Neural cell (in vitro differentiated cells): ENCODE measurements at regions not wholly inside any gene's neighbourhood (a gene's known extent, or its start where the extent isn't known, plus 50 kb on each side); places are given as distances from the start of the nearest gene placed in this dataset.

Source experiments
- H2AFZ ChIP-seq: fragments of 200-600, 300-800 bp; sonication (generic), shearing (Covaris generic); 2 replicates; pipeline ENCODE4 v1.6.0; 2014; ENCODE audit warnings: low read depth, mild to moderate bottlenecking, antibody characterized with exemption, low read length, moderate library complexity
- H3F3A ChIP-seq: fragments of 200-600 bp; shearing (Covaris generic); 2 replicates; pipeline ENCODE4 v1.6.1; 2016; ENCODE audit warnings: mild to moderate bottlenecking, moderate library complexity, mixed read lengths, antibody characterized with exemption, low read length; ENCODE audit not compliant: insufficient read depth, poor library complexity, severe bottlenecking
- H3K27ac ChIP-seq: fragments of 200-600, 300-800 bp; sonication (generic), shearing (Covaris generic); 2 replicates; pipeline ENCODE4 v1.5.1; 2014; ENCODE audit warnings: mild to moderate bottlenecking, low read length, moderate library complexity
- H3K27me3 ChIP-seq: fragments of 300-800, 200-600 bp; sonication (generic), shearing (Covaris generic); 2 replicates; pipeline ENCODE4 v1.6.0; 2014; ENCODE audit warnings: mild to moderate bottlenecking, low read depth, low read length, moderate library complexity; ENCODE audit not compliant: insufficient read depth
- H3K36me3 ChIP-seq: fragments of 300-800, 200-600 bp; sonication (generic), shearing (Covaris generic); 2 replicates; pipeline ENCODE4 v1.5.1; 2014; ENCODE audit warnings: mild to moderate bottlenecking, antibody characterized with exemption, low read length, moderate library complexity; ENCODE audit not compliant: insufficient read depth
- H3K4me2 ChIP-seq: fragments of 300-800, 200-600 bp; sonication (generic), shearing (Covaris generic); 2 replicates; pipeline ENCODE4 v1.6.0; 2014; ENCODE audit warnings: mild to moderate bottlenecking, low read length
- H3K4me3 ChIP-seq: fragments of 300-800, 200-600 bp; sonication (generic), shearing (Covaris generic); 2 replicates; pipeline ENCODE4 v1.5.1; 2014; ENCODE audit warnings: mild to moderate bottlenecking, low read length, moderate library complexity
- H3K79me2 ChIP-seq: fragments of 200-600 bp; shearing (Covaris generic); replicated peaks from 2 replicates; pipeline ENCODE4 v1.6.0; 2014; ENCODE audit warnings: mild to moderate bottlenecking, low read length, moderate library complexity; ENCODE audit not compliant: insufficient read depth
- H3K9ac ChIP-seq: fragments of 300-800, 200-600 bp; sonication (generic), shearing (Covaris generic); 2 replicates; pipeline ENCODE4 v1.6.1; 2016; ENCODE audit warnings: mild to moderate bottlenecking, low read length, mixed read lengths
- H3K9me2 ChIP-seq: fragments of 200-600 bp; shearing (Covaris generic); 2 replicates; pipeline ENCODE4 v1.6.1; 2016; ENCODE audit warnings: mild to moderate bottlenecking, low read length, mixed read lengths; ENCODE audit not compliant: insufficient read depth
- H3K9me3 ChIP-seq: fragments of 200-600, 300-800 bp; sonication (generic), shearing (Covaris generic); 2 replicates; pipeline ENCODE4 v1.6.1; 2016; ENCODE audit warnings: mild to moderate bottlenecking, mixed run types, low read length, moderate library complexity, mixed read lengths
- H4K20me1 ChIP-seq: fragments of 200-600 bp; shearing (Covaris generic); 2 replicates; pipeline ENCODE4 v1.6.1; 2016; ENCODE audit warnings: mild to moderate bottlenecking, mixed run types; ENCODE audit not compliant: insufficient read depth
- CTCF ChIP-seq: fragments of 450-650 bp; IDR thresholded peaks from 2 replicates; pipeline ENCODE4 v1.5.1; 2014; ENCODE audit warnings: antibody characterized with exemption, mild to moderate bottlenecking, moderate library complexity; ENCODE audit not compliant: poor library complexity, severe bottlenecking
- EP300 ChIP-seq: fragments of 450-650 bp; conservative IDR thresholded peaks from 2 replicates; pipeline ENCODE4 v1.6.1; 2014; ENCODE audit warnings: antibody characterized with exemption, mild to moderate bottlenecking, moderate library complexity; ENCODE audit not compliant: poor library complexity, severe bottlenecking
- EZH2 ChIP-seq: fragments of 200-600, 300-800 bp; shearing (Covaris generic), sonication (generic); IDR thresholded peaks from 2 replicates; pipeline ENCODE4 v1.6.1; 2014; ENCODE audit warnings: antibody characterized with exemption, low read length, borderline replicate concordance, mild to moderate bottlenecking; ENCODE audit not compliant: insufficient read depth, poor library complexity, severe bottlenecking
- MXI1 ChIP-seq: fragments of 450-650 bp; conservative IDR thresholded peaks from 2 replicates; pipeline ENCODE4 v1.6.1; 2014; ENCODE audit warnings: antibody characterized with exemption, mild to moderate bottlenecking; ENCODE audit not compliant: poor library complexity, severe bottlenecking
- POLR2AphosphoS5 ChIP-seq: IDR thresholded peaks from 2 replicates; pipeline ENCODE4 v1.6.1; 2012
- RAD21 ChIP-seq: fragments of 450-650 bp; conservative IDR thresholded peaks from 2 replicates; pipeline ENCODE4 v1.6.1; 2014; ENCODE audit warnings: antibody characterized with exemption, mild to moderate bottlenecking, moderate library complexity
- SMC3 ChIP-seq: fragments of 450-650 bp; conservative IDR thresholded peaks from 2 replicates; pipeline ENCODE4 v1.6.1; 2014; ENCODE audit warnings: antibody characterized with exemption, mild to moderate bottlenecking, moderate library complexity; ENCODE audit not compliant: poor library complexity
- TAF1 ChIP-seq: IDR thresholded peaks from 2 replicates; pipeline ENCODE4 v1.6.1; 2012; ENCODE audit warnings: low read depth
- TF ChIP-seq, protein P1 (sequence below): IDR thresholded peaks from 2 replicates; pipeline ENCODE4 v1.6.1; 2012; ENCODE audit warnings: borderline replicate concordance

GRCh38 chr10:117748058-117748457 is 205.5 kb downstream of the EMX2 start:
- H3K4me3 ChIP-seq, result no peak overlapping the region
- H3K9me2 ChIP-seq, result no peaks in the 10 kb centered on the region
- no peaks in the 10 kb centered on the region for H3K36me3 ChIP-seq
- no peak for TF ChIP-seq CTCF
- TF ChIP-seq POLR2AphosphoS5, result no peak
- TF ChIP-seq EP300, result no peak
- no peak for TF ChIP-seq TAF1
- TF ChIP-seq SMC3, result no peak
- no peak for TF ChIP-seq EZH2
- TF ChIP-seq, protein P1, sequence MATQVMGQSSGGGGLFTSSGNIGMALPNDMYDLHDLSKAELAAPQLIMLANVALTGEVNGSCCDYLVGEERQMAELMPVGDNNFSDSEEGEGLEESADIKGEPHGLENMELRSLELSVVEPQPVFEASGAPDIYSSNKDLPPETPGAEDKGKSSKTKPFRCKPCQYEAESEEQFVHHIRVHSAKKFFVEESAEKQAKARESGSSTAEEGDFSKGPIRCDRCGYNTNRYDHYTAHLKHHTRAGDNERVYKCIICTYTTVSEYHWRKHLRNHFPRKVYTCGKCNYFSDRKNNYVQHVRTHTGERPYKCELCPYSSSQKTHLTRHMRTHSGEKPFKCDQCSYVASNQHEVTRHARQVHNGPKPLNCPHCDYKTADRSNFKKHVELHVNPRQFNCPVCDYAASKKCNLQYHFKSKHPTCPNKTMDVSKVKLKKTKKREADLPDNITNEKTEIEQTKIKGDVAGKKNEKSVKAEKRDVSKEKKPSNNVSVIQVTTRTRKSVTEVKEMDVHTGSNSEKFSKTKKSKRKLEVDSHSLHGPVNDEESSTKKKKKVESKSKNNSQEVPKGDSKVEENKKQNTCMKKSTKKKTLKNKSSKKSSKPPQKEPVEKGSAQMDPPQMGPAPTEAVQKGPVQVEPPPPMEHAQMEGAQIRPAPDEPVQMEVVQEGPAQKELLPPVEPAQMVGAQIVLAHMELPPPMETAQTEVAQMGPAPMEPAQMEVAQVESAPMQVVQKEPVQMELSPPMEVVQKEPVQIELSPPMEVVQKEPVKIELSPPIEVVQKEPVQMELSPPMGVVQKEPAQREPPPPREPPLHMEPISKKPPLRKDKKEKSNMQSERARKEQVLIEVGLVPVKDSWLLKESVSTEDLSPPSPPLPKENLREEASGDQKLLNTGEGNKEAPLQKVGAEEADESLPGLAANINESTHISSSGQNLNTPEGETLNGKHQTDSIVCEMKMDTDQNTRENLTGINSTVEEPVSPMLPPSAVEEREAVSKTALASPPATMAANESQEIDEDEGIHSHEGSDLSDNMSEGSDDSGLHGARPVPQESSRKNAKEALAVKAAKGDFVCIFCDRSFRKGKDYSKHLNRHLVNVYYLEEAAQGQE, result no peak
- TF ChIP-seq MXI1, result no peak
- TF ChIP-seq RAD21, result no peak
- no peaks in the 10 kb centered on the region for H3K79me2 ChIP-seq
- no peak overlapping the region for H3K4me2 ChIP-seq
- no peaks in the 10 kb centered on the region for H3K9me3 ChIP-seq
- H3K9ac ChIP-seq, result no peak overlapping the region
- H3K27ac ChIP-seq, result no peak overlapping the region
- H4K20me1 ChIP-seq, result no peaks in the 10 kb centered on the region
- H3F3A ChIP-seq, result no peaks in the 10 kb centered on the region
- no peak overlapping the region for H2AFZ ChIP-seq
- peaks cover 15% of the 10 kb centered on the region for H3K27me3 ChIP-seq

DNA sequence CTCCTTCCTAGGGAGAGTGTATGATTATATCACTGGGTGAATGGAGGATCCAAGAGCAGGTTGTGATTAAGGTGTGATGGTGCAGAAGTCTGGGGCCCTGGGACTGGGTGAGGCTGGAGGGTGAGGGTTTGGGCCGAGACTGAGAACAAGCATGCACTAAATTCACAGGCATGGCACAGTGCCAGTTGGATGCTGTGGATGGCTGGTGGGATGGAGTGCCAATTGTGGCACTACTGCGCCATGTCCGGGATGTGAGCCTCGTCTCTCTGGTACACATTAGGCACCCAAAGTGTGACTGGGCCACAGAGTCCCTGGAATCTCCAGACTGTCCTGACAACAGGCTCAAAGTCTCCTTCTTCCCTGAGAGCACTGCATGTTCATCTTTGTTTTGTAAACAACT is 208.1 kb downstream of the EMX2 start:
- H3K9ac ChIP-seq, result no peak overlapping the region
- H3K9me3 ChIP-seq, result no peaks in the 10 kb centered on the region
- H3K79me2 ChIP-seq, result no peaks in the 10 kb centered on the region
- H2AFZ ChIP-seq, result no peak overlapping the region
- H3K9me2 ChIP-seq, result no peaks in the 10 kb centered on the region
- TF ChIP-seq CTCF, result no peak
- no peak for TF ChIP-seq SMC3
- H3K4me2 ChIP-seq, result no peak overlapping the region
- no peaks in the 10 kb centered on the region for H3K36me3 ChIP-seq
- no peak overlapping the region for H3K4me3 ChIP-seq
- no peak overlapping the region for H3K27ac ChIP-seq
- no peaks in the 10 kb centered on the region for H4K20me1 ChIP-seq
- peaks cover 15% of the 10 kb centered on the region for H3K27me3 ChIP-seq
- H3F3A ChIP-seq, result no peaks in the 10 kb centered on the region
